Karpas-422 (cell line): ENCODE measurements at regions not wholly inside any gene's neighbourhood (a gene's known extent, or its start where the extent isn't known, plus 50 kb on each side); places are given as distances from the start of the nearest gene placed in this dataset.
"Not testable (repeated sequence)": the region's sequence is repeated elsewhere in the genome, so short reads cannot be mapped to it uniquely, and the experiment has no call there.

Source experiments
- DNase-seq: peaks from one replicate; pipeline ENCODE4 v3.0.0-alpha.2; 2015
- H2AFZ ChIP-seq: fragments of 200-600 bp; sonication (generic); 2 replicates; pipeline ENCODE4 v1.6.1; 2014; ENCODE audit warnings: antibody characterized with exemption, low read length, mixed read lengths
- H3K27ac ChIP-seq: fragments of 200-600 bp; sonication (generic); 2 replicates; pipeline ENCODE4 v1.5.1; 2014; ENCODE audit warnings: mild to moderate bottlenecking, low read length, moderate library complexity
- H3K27me3 ChIP-seq: fragments of 200-600 bp; sonication (generic); 2 replicates; pipeline ENCODE4 v1.6.1; 2014; ENCODE audit warnings: low read length, mixed read lengths
- H3K36me3 ChIP-seq: fragments of 200-600 bp; sonication (generic); 2 replicates; pipeline ENCODE4 v1.6.1; 2014; ENCODE audit warnings: low read length, mixed read lengths; ENCODE audit not compliant: insufficient read depth
- H3K4me1 ChIP-seq: fragments of 200-600 bp; sonication (generic); 2 replicates; pipeline ENCODE4 v1.6.1; 2014; ENCODE audit warnings: mild to moderate bottlenecking, low read length, mixed read lengths
- H3K4me2 ChIP-seq: fragments of 200-600 bp; sonication (generic); 2 replicates; pipeline ENCODE4 v1.6.1; 2014; ENCODE audit warnings: low read length, low read depth, mild to moderate bottlenecking; ENCODE audit not compliant: poor library complexity, severe bottlenecking
- H3K4me3 ChIP-seq: fragments of 200-600 bp; sonication (generic); 2 replicates; pipeline ENCODE4 v1.5.1; 2014; ENCODE audit warnings: mild to moderate bottlenecking, antibody characterized with exemption, low read length, mixed read lengths
- H3K79me2 ChIP-seq: fragments of 200-600 bp; sonication (generic); 2 replicates; pipeline ENCODE4 v1.6.1; 2014; ENCODE audit warnings: mild to moderate bottlenecking, low read length, mixed read lengths
- H3K9ac ChIP-seq: fragments of 200-600 bp; sonication (generic); 2 replicates; pipeline ENCODE4 v1.6.0; 2014; ENCODE audit warnings: low read length
- H3K9me2 ChIP-seq: fragments of 200-600 bp; sonication (generic), shearing (Covaris generic); replicated peaks from 2 replicates; pipeline ENCODE4 v1.6.0; 2014; ENCODE audit warnings: mild to moderate bottlenecking, low read length, moderate library complexity; ENCODE audit not compliant: insufficient read depth
- H3K9me3 ChIP-seq: fragments of 300-700, 200-600 bp; sonication (generic); 2 replicates; pipeline ENCODE4 v1.6.1; 2014; ENCODE audit warnings: low read length, mixed read lengths
- H4K20me1 ChIP-seq: fragments of 200-600 bp; sonication (generic); 2 replicates; pipeline ENCODE4 v1.6.1; 2014; ENCODE audit warnings: mild to moderate bottlenecking, antibody characterized with exemption, low read length, low read depth; ENCODE audit not compliant: insufficient read depth

GRCh38 chr3:112696244-112696643 is 55.3 kb upstream of the CCDC80 start:
- H3K79me2 ChIP-seq, H4K20me1 ChIP-seq, H3K4me2 ChIP-seq, DNase-seq, H2AFZ ChIP-seq, H3K9me2 ChIP-seq, H3K9me3 ChIP-seq, H3K36me3 ChIP-seq, H3K27ac ChIP-seq, H3K4me1 ChIP-seq, H3K9ac ChIP-seq, H3K27me3 ChIP-seq, H3K4me3 ChIP-seq: not testable (repeated sequence)

DNA sequence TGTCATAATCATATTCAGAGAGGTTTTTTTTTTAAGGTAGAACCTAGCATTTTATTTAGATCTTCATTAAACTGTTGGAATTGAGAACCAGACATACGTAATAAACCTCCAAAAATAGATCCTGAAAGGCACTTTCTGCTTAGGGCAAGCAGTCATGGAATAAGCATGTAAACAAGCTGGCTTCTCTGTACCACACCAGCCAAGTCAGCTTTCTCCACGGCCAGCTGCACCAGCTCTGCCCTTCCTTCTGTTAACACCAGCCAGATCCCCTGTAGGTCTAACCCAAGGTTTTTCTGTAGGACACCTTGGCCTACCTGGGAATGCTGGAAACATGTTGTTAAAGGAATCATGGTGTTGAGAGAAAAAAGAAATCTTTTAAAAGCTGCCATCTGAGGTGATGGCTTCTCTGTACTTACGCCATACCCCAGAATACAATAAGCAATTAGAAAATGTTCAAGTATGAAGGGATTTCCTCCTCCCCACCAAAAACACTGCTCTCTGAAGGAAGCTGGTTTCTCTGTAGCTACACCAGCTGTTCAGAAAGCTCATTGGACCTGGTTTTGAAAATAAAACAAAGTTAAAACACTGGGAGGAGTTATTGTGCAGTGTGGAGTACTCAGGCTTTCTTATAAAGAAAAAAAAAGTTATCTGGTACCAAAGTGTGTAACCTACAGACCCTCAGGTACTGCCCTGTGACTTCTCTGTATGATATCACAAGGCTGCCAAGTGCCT is 54.6 kb upstream of the CCDC80 start:
- DNase-seq, H3K4me2 ChIP-seq, H3K36me3 ChIP-seq, H3K9ac ChIP-seq, H3K79me2 ChIP-seq, H3K27me3 ChIP-seq, H3K4me1 ChIP-seq, H2AFZ ChIP-seq, H3K9me3 ChIP-seq, H3K4me3 ChIP-seq, H3K9me2 ChIP-seq, H4K20me1 ChIP-seq, H3K27ac ChIP-seq: not testable (repeated sequence)

DNA sequence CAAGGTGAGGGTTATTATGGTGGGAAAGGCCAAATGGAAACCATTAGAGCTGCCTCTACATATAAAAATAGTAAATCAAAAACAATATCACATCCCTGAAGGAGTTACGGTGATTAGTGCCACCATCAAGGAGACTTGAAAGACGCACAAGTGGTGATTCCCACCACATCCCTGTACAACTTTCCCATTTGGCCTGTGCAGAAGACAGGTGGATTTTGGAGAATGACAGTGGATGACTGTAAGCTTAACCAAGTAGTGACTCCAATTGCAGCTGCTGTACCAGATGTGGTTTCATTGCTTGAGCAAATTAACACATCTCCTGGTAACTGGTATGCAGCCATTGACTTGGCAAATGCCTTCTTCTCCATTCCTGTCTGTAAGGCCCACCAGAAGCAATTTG is 54.0 kb upstream of the CCDC80 start:
- not testable (repeated sequence) for H3K79me2 ChIP-seq, H3K4me3 ChIP-seq, H4K20me1 ChIP-seq, H3K9ac ChIP-seq, H3K27ac ChIP-seq, H2AFZ ChIP-seq, H3K4me1 ChIP-seq, DNase-seq, H3K9me2 ChIP-seq, H3K27me3 ChIP-seq, H3K4me2 ChIP-seq, H3K9me3 ChIP-seq, H3K36me3 ChIP-seq

DNA sequence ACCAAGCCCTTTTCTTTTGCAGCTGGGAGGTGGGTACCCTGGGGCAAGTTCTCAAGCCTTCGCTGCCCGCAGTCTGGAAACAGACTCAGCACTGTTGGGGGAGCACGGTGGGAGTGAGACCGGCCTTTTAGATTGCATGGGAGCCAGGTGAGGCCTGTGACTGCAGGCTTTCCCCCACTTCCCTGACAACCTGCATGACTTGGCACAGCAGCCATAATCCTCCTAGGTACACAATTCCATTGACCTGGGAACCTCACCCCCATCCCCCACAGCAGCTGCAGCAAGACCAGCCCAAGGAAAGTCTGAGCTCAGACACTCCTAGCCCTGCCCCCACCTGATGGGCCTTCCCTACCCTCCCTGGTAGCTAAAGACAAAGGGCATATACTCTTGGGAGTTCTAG is 52.2 kb upstream of the CCDC80 start:
- Histone ChIP-seq H3K4me2 (no peak overlapping the region), H3K9me2 (no peaks in the 10 kb centered on the region), H4K20me1 (no peaks in the 10 kb centered on the region), H3K79me2 (no peaks in the 10 kb centered on the region), H3K27me3 (no peaks in the 10 kb centered on the region), H3K9ac (no peak overlapping the region), H3K36me3 (no peaks in the 10 kb centered on the region), H3K4me3 (no peak overlapping the region), H3K9me3 (no peaks in the 10 kb centered on the region), H3K27ac (no peak overlapping the region), H2AFZ (no peak overlapping the region), H3K4me1 (no peaks in the 10 kb centered on the region)
- no peak for DNase-seq
